Bronchial epithelial cell (primary cell): ENCODE measurements at regions not wholly inside any gene's neighbourhood (a gene's known extent, or its start where the extent isn't known, plus 50 kb on each side); places are given as distances from the start of the nearest gene placed in this dataset.
"Not testable (repeated sequence)": the region's sequence is repeated elsewhere in the genome, so short reads cannot be mapped to it uniquely, and the experiment has no call there.

Experiments
- DNase-seq: peaks from one replicate; pipeline ENCODE4 v3.0.0-alpha.2; 2010; ENCODE audit warnings: low read depth
- FAIRE-seq: peaks from 2 replicates; lab custom pipeline; 2011; peaks lifted over from hg19 to GRCh38; lab: Jason Lieb, UNC
- H3K27me3 ChIP-seq: 2 replicates; pipeline ENCODE4 v1.5.1; 2011; ENCODE audit warnings: low read length; ENCODE audit not compliant: control insufficient read depth, insufficient read depth
- H3K36me3 ChIP-seq: 2 replicates; pipeline ENCODE4 v1.5.1; 2011; ENCODE audit warnings: low read length; ENCODE audit not compliant: control insufficient read depth, insufficient read depth
- H3K4me3 ChIP-seq: 2 replicates; pipeline ENCODE4 v1.5.1; 2011; ENCODE audit warnings: mild to moderate bottlenecking, low read depth, low read length, control low read depth
- TF ChIP-seq, protein P1 (sequence below): IDR thresholded peaks from 2 replicates; pipeline ENCODE4 v1.5.1; 2011; ENCODE audit warnings: mild to moderate bottlenecking, moderate library complexity, low read length, control low read depth, inconsistent platforms; ENCODE audit not compliant: insufficient read depth, severe bottlenecking

DNA sequence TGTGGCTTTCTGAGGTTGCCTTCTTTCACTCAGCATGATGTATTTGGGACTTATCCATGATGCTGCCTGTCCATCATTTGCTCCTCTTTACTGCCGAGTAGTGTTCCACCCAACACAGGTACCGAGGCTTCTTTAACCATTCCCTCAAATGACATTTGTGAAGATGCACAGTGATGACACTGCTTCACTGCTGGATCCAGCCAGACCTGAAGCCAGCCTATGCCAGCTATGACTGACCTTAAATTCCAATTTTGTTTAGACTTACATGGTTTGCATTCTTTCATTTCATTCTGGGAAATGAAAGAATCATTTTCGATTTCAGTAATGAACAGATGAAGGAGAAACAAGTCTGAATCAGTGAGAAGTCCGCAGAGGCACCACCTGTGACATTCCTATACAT is 271.0 kb downstream of the AACS start:
- H3K36me3 ChIP-seq, result no peaks in the 10 kb centered on the region
- H3K27me3 ChIP-seq, result no peaks in the 10 kb centered on the region
- DNase-seq (no peak), FAIRE-seq (no peak)
- TF ChIP-seq, protein P1, sequence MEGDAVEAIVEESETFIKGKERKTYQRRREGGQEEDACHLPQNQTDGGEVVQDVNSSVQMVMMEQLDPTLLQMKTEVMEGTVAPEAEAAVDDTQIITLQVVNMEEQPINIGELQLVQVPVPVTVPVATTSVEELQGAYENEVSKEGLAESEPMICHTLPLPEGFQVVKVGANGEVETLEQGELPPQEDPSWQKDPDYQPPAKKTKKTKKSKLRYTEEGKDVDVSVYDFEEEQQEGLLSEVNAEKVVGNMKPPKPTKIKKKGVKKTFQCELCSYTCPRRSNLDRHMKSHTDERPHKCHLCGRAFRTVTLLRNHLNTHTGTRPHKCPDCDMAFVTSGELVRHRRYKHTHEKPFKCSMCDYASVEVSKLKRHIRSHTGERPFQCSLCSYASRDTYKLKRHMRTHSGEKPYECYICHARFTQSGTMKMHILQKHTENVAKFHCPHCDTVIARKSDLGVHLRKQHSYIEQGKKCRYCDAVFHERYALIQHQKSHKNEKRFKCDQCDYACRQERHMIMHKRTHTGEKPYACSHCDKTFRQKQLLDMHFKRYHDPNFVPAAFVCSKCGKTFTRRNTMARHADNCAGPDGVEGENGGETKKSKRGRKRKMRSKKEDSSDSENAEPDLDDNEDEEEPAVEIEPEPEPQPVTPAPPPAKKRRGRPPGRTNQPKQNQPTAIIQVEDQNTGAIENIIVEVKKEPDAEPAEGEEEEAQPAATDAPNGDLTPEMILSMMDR, result no peak
- H3K4me3 ChIP-seq, result no peak overlapping the region

DNA sequence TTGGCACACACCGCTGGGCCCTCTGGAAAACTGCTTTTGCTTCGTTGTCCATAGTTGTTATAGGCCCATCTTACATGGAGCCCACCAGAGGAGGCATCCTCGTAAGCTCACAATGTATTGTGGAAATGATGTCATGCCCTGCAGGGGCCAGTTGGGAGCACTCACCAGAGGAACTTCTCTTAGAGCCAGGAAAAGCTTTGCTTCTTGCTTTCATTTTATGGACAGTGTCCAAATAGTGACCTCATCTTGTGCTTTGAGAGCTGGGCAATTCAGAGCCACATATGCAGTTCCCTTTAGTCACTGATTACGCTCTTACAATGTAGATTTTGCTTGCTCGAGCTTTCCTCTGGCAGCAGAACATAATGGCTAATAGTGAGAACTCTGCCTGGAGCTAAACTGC is 275.6 kb downstream of the AACS start:
- Histone ChIP-seq H3K36me3 (no peaks in the 10 kb centered on the region), H3K27me3 (no peaks in the 10 kb centered on the region), H3K4me3 (no peak overlapping the region)
- DNase-seq (peak; percentile 47), FAIRE-seq (peak; percentile 18)
- TF ChIP-seq, protein P1, result no peak

DNA sequence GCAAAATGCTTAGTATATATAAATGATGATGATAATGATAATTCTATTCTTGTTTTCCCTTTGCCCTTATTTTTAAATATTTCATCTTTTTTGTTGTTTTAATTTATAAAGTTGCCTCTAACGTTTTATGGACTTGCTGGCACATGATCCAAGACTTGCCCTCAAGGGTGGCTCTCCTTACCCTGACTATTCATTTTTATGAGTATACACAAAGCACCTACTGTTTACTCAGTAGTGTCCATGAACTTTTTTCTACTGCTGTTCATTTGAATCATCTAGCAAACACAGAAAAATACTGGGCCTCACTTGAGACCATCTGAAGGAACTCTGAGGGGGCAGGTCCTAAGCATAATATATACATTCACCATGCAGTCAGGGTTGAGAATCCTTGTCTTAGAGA is 276.2 kb downstream of the AACS start:
- TF ChIP-seq, protein P1, result no peak
- Histone ChIP-seq H3K27me3 (no peaks in the 10 kb centered on the region), H3K4me3 (no peak overlapping the region), H3K36me3 (no peaks in the 10 kb centered on the region)
- FAIRE-seq (no peak), DNase-seq (no peak)

DNA sequence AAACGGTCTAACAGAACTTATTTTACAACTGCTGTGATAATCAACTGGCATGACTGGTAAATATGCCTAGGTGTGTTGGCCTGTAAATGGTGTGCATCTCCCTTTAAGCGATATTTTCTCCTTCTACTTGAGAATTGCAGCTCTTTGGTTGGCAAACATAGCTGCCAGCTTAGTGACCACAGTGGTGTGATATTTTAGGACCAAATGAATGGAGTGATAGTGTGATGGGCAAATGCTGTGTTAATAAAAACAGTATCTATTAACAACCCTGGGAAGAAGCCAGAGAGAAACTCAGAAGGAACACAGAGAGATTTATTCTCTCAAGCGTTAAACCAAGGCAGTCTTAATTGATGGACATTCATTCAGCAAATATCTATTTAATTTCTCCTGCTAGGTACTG is 278.4 kb downstream of the AACS start:
- no peak for DNase-seq
- H3K4me3 ChIP-seq, result no peak overlapping the region
- TF ChIP-seq, protein P1, result no peak
- FAIRE-seq, result no peak
- H3K27me3 ChIP-seq, result no peaks in the 10 kb centered on the region
- no peaks in the 10 kb centered on the region for H3K36me3 ChIP-seq

DNA sequence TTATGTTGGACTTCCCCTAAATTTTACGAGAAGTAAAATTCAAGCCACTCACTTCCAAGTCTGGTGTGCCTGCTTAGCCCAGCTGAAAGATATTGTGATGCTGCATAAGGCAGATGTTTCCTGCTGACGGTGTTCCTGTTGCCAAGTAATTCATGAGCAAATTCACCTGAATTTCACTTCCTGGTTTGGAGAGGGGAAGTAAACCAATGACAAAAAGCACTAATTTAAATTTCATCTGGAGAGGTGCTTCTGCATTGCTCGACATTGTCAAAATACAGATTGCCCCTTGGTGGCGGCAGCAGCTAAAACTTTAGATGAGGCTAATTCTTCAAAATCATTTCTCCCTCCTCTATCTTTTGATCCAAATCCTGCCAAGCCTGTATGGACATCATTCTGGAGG is 281.1 kb downstream of the AACS start:
- Histone ChIP-seq H3K4me3 (no peak overlapping the region), H3K36me3 (no peaks in the 10 kb centered on the region), H3K27me3 (no peaks in the 10 kb centered on the region)
- TF ChIP-seq, protein P1, result no peak
- FAIRE-seq (no peak), DNase-seq (no peak)

DNA sequence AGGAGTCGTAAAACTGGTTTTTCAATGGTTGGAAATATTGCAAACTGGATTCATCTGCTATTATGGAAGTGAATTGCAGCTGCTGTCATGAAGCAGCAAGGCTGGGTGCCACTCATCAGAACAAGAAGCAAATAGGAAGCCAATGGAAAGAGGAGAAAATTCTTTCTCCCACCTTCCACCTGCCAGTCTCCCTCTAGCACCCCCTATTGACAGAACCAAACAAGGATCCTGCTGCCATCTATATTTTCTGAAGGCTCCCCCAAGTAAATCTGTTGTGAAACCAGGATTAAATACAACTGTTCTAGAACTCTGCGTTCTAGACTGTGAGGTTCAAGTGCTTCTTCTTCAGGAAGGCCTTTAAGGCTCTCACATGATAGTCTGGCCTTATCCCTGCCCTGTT is 286.6 kb downstream of the AACS start:
- no peaks in the 10 kb centered on the region for H3K27me3 ChIP-seq
- H3K4me3 ChIP-seq, result no peak overlapping the region
- no peak for DNase-seq
- TF ChIP-seq, protein P1, result no peak
- FAIRE-seq, result no peak
- H3K36me3 ChIP-seq, result no peaks in the 10 kb centered on the region

DNA sequence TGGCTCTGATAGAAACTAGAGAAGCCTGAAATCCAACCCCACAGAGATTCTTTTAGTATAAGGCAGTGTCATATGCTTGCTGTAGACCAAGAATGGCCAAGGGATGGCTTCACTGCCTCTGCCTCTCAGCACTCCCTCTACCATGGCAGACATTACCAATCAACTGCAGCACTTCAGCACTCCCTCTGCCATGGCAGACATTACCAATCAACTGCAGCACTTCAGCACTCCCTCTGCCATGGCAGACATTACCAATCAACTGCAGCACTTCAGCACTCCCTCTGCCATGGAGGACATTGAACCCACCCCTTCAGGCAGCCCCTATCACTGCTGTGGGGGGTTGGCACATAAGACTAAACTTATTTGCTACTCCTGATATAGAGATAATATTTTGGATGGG is 287.8 kb downstream of the AACS start:
- not testable (repeated sequence) for H3K36me3 ChIP-seq, DNase-seq, H3K27me3 ChIP-seq, H3K4me3 ChIP-seq, FAIRE-seq
